GM12864 (cell line): ENCODE measurements at regions not wholly inside any gene's neighbourhood (a gene's known extent, or its start where the extent isn't known, plus 50 kb on each side); places are given as distances from the start of the nearest gene placed in this dataset.

Experiments used
- DNase-seq: peaks from one replicate; pipeline ENCODE4 v3.0.0-alpha.2; 2011; ENCODE audit warnings: low read depth
- H3K4me3 ChIP-seq: 2 replicates; pipeline ENCODE4 v1.5.1; 2011; ENCODE audit warnings: mild to moderate bottlenecking, low read depth, low read length, control low read depth
- CTCF ChIP-seq: IDR thresholded peaks from 2 replicates; pipeline ENCODE4 v1.5.1; 2011; ENCODE audit warnings: low read depth, mild to moderate bottlenecking, moderate library complexity, low read length, control low read depth, inconsistent platforms; ENCODE audit errors: missing control alignments

- no peak for TF ChIP-seq CTCF
- no peak for DNase-seq
- no peak overlapping the region for H3K4me3 ChIP-seq
Measured at GRCh38 chr1:194717334-194717733, 1530.9 kb upstream of the B3GALT2 start.

- no peak for DNase-seq
- H3K4me3 ChIP-seq: no peak overlapping the region
- no peak for TF ChIP-seq CTCF
Measured at GRCh38 chr1:194710671-194711070, 1524.3 kb upstream of the B3GALT2 start.

DNA sequence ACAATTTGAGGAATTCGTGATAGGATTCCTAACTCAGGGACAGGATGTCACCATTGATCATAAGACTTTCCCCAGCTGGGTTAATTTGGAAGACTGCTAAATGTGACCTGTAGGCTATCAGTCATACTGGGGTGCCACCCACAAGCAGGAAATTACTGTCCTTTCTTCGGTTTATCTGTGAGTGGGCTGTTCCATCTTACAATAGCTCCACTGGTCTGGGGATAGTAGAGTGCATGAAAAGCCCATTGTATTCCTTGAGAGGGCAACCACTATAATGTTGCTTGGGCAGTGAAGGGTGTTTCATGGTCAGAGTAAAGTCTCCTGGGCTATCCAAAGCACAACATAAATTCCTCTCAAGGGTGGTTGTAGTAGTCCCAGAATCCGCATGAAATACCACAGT lies 1523.0 kb upstream of the B3GALT2 start:
- no peak for TF ChIP-seq CTCF
- DNase-seq: no peak
- no peak overlapping the region for H3K4me3 ChIP-seq

DNA sequence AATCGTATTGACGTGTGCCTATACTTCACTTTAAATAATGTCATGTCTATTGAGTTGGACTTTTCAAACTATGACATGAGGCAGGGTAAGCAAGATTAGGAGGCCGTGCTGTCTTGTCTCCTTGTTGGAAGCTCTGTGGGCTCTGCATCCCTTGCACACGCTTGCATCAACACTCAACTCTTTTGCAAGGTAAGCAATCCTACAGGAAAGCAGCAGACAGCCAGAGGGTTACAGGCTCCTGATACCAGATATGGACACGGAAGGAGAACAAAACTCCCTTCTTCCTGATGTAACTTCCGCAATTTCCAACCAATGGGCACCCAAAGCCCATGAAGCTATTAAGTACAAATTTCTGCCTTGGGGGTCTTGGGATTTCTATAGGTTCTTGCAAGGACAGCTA lies 1520.7 kb upstream of the B3GALT2 start:
- no peak for DNase-seq
- no peak overlapping the region for H3K4me3 ChIP-seq
- no peak for TF ChIP-seq CTCF

GRCh38 chr1:194705123-194705854 lies 1518.9 kb upstream of the B3GALT2 start:
- peak; percentile 5 for DNase-seq
- no peak overlapping the region for H3K4me3 ChIP-seq

GRCh38 chr1:194698908-194699318 lies 1512.5 kb upstream of the B3GALT2 start:
- DNase-seq: no peak
- no peak for TF ChIP-seq CTCF
- no peak overlapping the region for H3K4me3 ChIP-seq

More at GRCh38 chr1:194705123-194705854, 1518.9 kb upstream of the B3GALT2 start:
- TF ChIP-seq CTCF: no peak

DNA sequence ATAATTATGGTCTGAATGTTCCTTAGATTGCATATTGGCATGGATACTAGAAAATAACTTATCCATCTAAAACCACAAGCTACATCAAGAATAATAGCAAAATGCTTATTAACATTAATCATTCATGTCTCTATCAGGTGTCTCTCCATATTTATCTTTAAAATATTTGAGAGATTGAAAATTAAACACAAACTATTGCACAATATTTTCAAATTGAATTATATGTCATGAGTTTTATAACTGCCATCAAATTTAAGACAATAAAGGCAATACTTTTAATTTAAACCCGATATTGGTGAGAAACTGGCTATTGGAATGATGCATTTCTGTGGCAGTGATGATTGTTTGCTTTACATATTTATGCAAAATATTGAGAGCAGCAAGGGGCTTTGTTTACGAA lies 1506.8 kb upstream of the B3GALT2 start:
- TF ChIP-seq CTCF: no peak
- H3K4me3 ChIP-seq: no peak overlapping the region
- no peak for DNase-seq
